ENCODE measurements at regions not wholly inside any gene's neighbourhood (a gene's known extent, or its start where the extent isn't known, plus 50 kb on each side); places are given as distances from the start of the nearest gene placed in this dataset.

DNA sequence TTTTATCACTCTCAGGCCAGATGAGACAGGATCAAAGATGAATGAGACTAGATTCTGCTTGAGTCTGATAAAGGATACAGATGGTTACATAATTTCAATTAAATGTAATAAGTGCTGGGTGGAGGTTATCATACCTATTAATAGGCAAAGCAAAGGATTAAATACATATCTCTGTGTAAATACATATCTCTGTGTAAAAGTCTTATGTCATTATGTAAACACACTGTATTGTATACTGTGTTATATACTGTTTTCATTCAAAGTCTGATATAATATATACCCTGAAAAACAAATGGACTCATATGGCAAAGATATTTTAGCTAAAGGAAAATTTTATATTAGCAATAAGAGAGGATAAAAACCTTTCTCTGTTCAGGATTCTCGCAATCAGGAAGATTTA lies 605.8 kb upstream of the PTGER4 start:
- Histone ChIP-seq H3K9ac (ENCODE audit: extremely low read depth, insufficient read length, low read length) (no peak overlapping the region), H3K23me2 (ENCODE audit: insufficient read length, low read depth, low read length, poor library complexity, severe bottlenecking) (no peaks in the 10 kb centered on the region), H2BK20ac (ENCODE audit: low read depth, low read length, poor library complexity, severe bottlenecking) (no peak overlapping the region), H3K4me1 (ENCODE audit: insufficient read depth, low read length) (no peaks in the 10 kb centered on the region), H3K56ac (ENCODE audit: insufficient read length, low read depth, low read length) (no peak overlapping the region), H2BK12ac (ENCODE audit: insufficient read length, low read depth, low read length) (no peak overlapping the region), H4K8ac (replicated peaks; ENCODE audit: insufficient read length, low read depth, low read length) (no peak overlapping the region), H2BK120ac (ENCODE audit: low read depth, low read length, poor library complexity, severe bottlenecking) (no peak overlapping the region), H3K23ac (ENCODE audit: insufficient read length, low read depth, low read length) (no peak overlapping the region), H3K14ac (ENCODE audit: insufficient read depth, low read length) (no peak overlapping the region), H2BK5ac (ENCODE audit: insufficient read length, low read length) (no peak overlapping the region), H3T11ph (ENCODE audit: low read length) (no peak overlapping the region), H3K9me3 (ENCODE audit: control insufficient read depth, low read depth, low read length) (no peaks in the 10 kb centered on the region), H3K27me3 (ENCODE audit: insufficient read depth, low read length) (no peaks in the 10 kb centered on the region), H2BK15ac (ENCODE audit: low read depth, low read length) (no peak overlapping the region), H3K79me2 (ENCODE audit: insufficient read depth, low read length) (no peaks in the 10 kb centered on the region), H3K79me1 (ENCODE audit: insufficient read depth, low read depth, low read length, poor library complexity, severe bottlenecking) (no peaks in the 10 kb centered on the region), H4K5ac (ENCODE audit: insufficient read length, low read depth, low read length) (no peak overlapping the region), H2AK5ac (ENCODE audit: insufficient read length, low read length) (no peak overlapping the region), H3K18ac (ENCODE audit: insufficient read length, low read depth, low read length) (no peak overlapping the region), H3K4me2 (ENCODE audit: insufficient read depth, insufficient read length, low read length) (no peak overlapping the region), H4K20me1 (ENCODE audit: control insufficient read depth, insufficient read depth, insufficient read length) (no peaks in the 10 kb centered on the region), H4K91ac (ENCODE audit: insufficient read length, low read depth, low read length) (no peak overlapping the region), H3K27ac (ENCODE audit: insufficient read length, low read depth, low read length) (no peak overlapping the region), H3K4ac (ENCODE audit: low read depth, low read length) (no peak overlapping the region), H2AFZ (ENCODE audit: low read length) (no peak overlapping the region)
- H3K27ac Mint-ChIP-seq: no peak overlapping the region
- TF ChIP-seq, protein P1, sequence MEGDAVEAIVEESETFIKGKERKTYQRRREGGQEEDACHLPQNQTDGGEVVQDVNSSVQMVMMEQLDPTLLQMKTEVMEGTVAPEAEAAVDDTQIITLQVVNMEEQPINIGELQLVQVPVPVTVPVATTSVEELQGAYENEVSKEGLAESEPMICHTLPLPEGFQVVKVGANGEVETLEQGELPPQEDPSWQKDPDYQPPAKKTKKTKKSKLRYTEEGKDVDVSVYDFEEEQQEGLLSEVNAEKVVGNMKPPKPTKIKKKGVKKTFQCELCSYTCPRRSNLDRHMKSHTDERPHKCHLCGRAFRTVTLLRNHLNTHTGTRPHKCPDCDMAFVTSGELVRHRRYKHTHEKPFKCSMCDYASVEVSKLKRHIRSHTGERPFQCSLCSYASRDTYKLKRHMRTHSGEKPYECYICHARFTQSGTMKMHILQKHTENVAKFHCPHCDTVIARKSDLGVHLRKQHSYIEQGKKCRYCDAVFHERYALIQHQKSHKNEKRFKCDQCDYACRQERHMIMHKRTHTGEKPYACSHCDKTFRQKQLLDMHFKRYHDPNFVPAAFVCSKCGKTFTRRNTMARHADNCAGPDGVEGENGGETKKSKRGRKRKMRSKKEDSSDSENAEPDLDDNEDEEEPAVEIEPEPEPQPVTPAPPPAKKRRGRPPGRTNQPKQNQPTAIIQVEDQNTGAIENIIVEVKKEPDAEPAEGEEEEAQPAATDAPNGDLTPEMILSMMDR (conservative IDR thresholded peaks at IDR 0.05): no peak
- no peak overlapping the region for H3K4me3 Mint-ChIP-seq
- no peaks in the 10 kb centered on the region; a peak in 2 of 7 replicates for H3K36me3 Mint-ChIP-seq (ENCODE audit: insufficient read depth in 1 of 3, low read depth in 3 of 3)
- H3K4me1 Mint-ChIP-seq: peaks cover 0 to 6% of the 10 kb centered on the region in 2 experiments; a peak in 1 of 4 replicates
- peaks cover 10 to 13% of the 10 kb centered on the region in 2 experiments; a peak in 4 of 5 replicates for H3K9me3 Mint-ChIP-seq
- no peak for DNase-seq
- no peaks in the 10 kb centered on the region for H3K27me3 Mint-ChIP-seq (ENCODE audit: low read depth)
- no CpG with 5 or more reads among the region's 1 CpG for WGBS (ENCODE audit: extremely low coverage, insufficient read length, low lambda C conversion rate)

Data from H9 (cell line).